ENCODE measurements at regions not wholly inside any gene's neighbourhood (a gene's known extent, or its start where the extent isn't known, plus 50 kb on each side); places are given as distances from the start of the nearest gene placed in this dataset.

DNA sequence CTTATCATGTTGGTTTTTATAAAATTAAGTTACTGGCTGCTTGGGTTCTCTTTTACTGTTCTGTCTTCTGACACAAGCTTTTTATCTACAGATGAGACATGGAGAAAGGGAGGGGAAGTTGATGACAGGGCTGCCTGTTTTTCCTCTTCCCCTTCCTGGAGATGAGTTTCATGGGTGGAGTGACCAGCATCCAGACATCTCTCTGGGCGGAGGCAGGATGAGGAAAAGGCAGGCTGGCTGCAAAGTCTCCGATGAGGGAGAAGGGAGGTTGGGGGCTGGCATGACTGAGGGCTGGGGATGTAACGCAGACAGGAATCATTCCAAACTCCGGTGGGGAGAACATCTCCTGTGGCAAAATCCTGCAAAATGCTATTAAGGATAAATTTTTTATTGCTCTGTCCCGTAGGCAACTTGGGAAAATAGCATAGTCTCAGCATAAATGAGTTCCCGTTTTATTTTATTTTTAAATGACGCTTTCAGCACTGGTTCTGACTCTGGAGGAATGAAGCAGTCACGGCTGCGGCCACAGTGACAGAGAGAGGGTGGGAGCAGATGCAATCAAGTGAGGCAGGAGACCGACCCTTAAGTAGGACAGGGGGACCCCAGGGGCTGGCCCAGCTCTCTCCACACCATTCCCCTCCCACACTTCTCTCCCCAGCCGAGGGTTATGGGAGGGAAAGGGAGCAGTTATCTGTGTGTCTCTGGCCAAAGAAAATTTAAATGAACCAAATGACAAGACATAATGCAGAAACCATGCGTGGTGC lies 108.8 kb upstream of the PMEPA1 start:
- intact Hi-C loops (cut with micrococcal nuclease): no loop called here
- 89% methylated on average over 11 of the region's 12 CpGs for WGBS (ENCODE audit: insufficient coverage)
- no peak for ATAC-seq

GRCh38 chr20:57815405-57815804 lies 105.6 kb upstream of the PMEPA1 start:
- intact Hi-C loops (cut with micrococcal nuclease): no loop called here
- DNase-seq: no peak
- Mint-ChIP-seq H3K27me3 (ENCODE audit: low read depth in 2 of 2) (peaks cover 16 to 32% of the 10 kb centered on the region in 2 donors), H3K36me3 (no peaks in the 10 kb centered on the region), H3K9me3 (no peaks in the 10 kb centered on the region), H3K4me1 (no peaks in the 10 kb centered on the region), H3K27ac (no peak overlapping the region), H3K4me3 (no peak overlapping the region)
- no peaks in the 10 kb centered on the region for H3K36me3 ChIP-seq (ENCODE audit: control insufficient read depth, insufficient read depth, low read length)
- H3K9me3 ChIP-seq (ENCODE audit: control insufficient read depth, insufficient read depth, low read length): no peaks in the 10 kb centered on the region
- 82% methylated on average over 4 of the region's 4 CpGs for WGBS (ENCODE audit: insufficient coverage)
- no peaks in the 10 kb centered on the region for H3K27me3 ChIP-seq (ENCODE audit: control insufficient read depth, insufficient read depth, low read length)
- no peak overlapping the region for H3K4me3 ChIP-seq (ENCODE audit: low read length)
- TF ChIP-seq, protein P1, sequence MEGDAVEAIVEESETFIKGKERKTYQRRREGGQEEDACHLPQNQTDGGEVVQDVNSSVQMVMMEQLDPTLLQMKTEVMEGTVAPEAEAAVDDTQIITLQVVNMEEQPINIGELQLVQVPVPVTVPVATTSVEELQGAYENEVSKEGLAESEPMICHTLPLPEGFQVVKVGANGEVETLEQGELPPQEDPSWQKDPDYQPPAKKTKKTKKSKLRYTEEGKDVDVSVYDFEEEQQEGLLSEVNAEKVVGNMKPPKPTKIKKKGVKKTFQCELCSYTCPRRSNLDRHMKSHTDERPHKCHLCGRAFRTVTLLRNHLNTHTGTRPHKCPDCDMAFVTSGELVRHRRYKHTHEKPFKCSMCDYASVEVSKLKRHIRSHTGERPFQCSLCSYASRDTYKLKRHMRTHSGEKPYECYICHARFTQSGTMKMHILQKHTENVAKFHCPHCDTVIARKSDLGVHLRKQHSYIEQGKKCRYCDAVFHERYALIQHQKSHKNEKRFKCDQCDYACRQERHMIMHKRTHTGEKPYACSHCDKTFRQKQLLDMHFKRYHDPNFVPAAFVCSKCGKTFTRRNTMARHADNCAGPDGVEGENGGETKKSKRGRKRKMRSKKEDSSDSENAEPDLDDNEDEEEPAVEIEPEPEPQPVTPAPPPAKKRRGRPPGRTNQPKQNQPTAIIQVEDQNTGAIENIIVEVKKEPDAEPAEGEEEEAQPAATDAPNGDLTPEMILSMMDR (IDR thresholded peaks at IDR 0.05): no peak
- H3K27ac ChIP-seq (ENCODE audit: low read length): no peak overlapping the region
- H3K4me1 ChIP-seq (ENCODE audit: control insufficient read depth, insufficient read depth, low read length): no peaks in the 10 kb centered on the region
- ATAC-seq: no peak

More for the DNA sequence above, 108.8 kb upstream of the PMEPA1 start:
- H3K9me3 Mint-ChIP-seq: no peaks in the 10 kb centered on the region
- H3K36me3 ChIP-seq (ENCODE audit: control insufficient read depth, insufficient read depth, low read length): no peaks in the 10 kb centered on the region
- no peaks in the 10 kb centered on the region for H3K4me1 ChIP-seq (ENCODE audit: control insufficient read depth, insufficient read depth, low read length)
- no peak overlapping the region for H3K4me3 ChIP-seq (ENCODE audit: low read length)
- H3K9me3 ChIP-seq (ENCODE audit: control insufficient read depth, insufficient read depth, low read length): no peaks in the 10 kb centered on the region
- TF ChIP-seq, protein P1 (IDR thresholded peaks at IDR 0.05): no peak
- H3K4me3 Mint-ChIP-seq: no peak overlapping the region
- peaks cover 16 to 32% of the 10 kb centered on the region in 2 donors for H3K27me3 Mint-ChIP-seq (ENCODE audit: low read depth in 2 of 2)
- no peak overlapping the region for H3K27ac ChIP-seq (ENCODE audit: low read length)
- H3K4me1 Mint-ChIP-seq: no peaks in the 10 kb centered on the region
- no peak overlapping the region for H3K27ac Mint-ChIP-seq
- no peaks in the 10 kb centered on the region for H3K27me3 ChIP-seq (ENCODE audit: control insufficient read depth, insufficient read depth, low read length)
- no peak for DNase-seq
- H3K36me3 Mint-ChIP-seq: no peaks in the 10 kb centered on the region

GRCh38 chr20:57814529-57814928 lies 104.7 kb upstream of the PMEPA1 start:
- Mint-ChIP-seq H3K9me3 (no peaks in the 10 kb centered on the region), H3K27ac (no peak overlapping the region), H3K4me1 (no peaks in the 10 kb centered on the region), H3K4me3 (no peak overlapping the region), H3K27me3 (ENCODE audit: low read depth in 2 of 2) (peaks cover 16 to 32% of the 10 kb centered on the region in 2 donors), H3K36me3 (no peaks in the 10 kb centered on the region)
- intact Hi-C loops (cut with micrococcal nuclease): no loop called here
- DNase-seq (no peak), ATAC-seq (no peak)
- WGBS (ENCODE audit: insufficient coverage): 81% methylated on average over 6 of the region's 6 CpGs
- H3K4me1 ChIP-seq (ENCODE audit: control insufficient read depth, insufficient read depth, low read length): no peaks in the 10 kb centered on the region
- H3K36me3 ChIP-seq (ENCODE audit: control insufficient read depth, insufficient read depth, low read length): no peaks in the 10 kb centered on the region
- no peaks in the 10 kb centered on the region for H3K27me3 ChIP-seq (ENCODE audit: control insufficient read depth, insufficient read depth, low read length)
- TF ChIP-seq, protein P1 (IDR thresholded peaks at IDR 0.05): no peak
- H3K4me3 ChIP-seq (ENCODE audit: low read length): no peak overlapping the region
- H3K27ac ChIP-seq (ENCODE audit: low read length): no peak overlapping the region
- no peaks in the 10 kb centered on the region for H3K9me3 ChIP-seq (ENCODE audit: control insufficient read depth, insufficient read depth, low read length)

All from natural killer cell (primary cell).